CD14-positive monocyte (primary cell): ENCODE measurements at regions not wholly inside any gene's neighbourhood (a gene's known extent, or its start where the extent isn't known, plus 50 kb on each side); places are given as distances from the start of the nearest gene placed in this dataset.
"Not testable (repeated sequence)": the region's sequence is repeated elsewhere in the genome, so short reads cannot be mapped to it uniquely, and the experiment has no call there.

Source experiments
- DNase-seq, 3 donors: peaks; one replicate each; pipeline ENCODE4 v3.0.0-alpha.2; 2011 to 2022
- H2AFZ ChIP-seq: 2 replicates; pipeline ENCODE4 v1.6.0; 2012; ENCODE audit warnings: mild to moderate bottlenecking, low read depth, low read length, inconsistent platforms; ENCODE audit not compliant: insufficient read depth, poor library complexity, severe bottlenecking
- H3K27ac ChIP-seq, 2 donors: 1 replicate in 1 of 2; 2 replicates in 1 of 2; pipeline ENCODE4 v1.5.1; 2012 to 2013; ENCODE audit warnings: low read length in 2 of 2, control low read depth in 1 of 2, inconsistent platforms in 1 of 2, low read depth in 1 of 2, mild to moderate bottlenecking in 1 of 2
- H3K27me3 ChIP-seq, 2 donors: one replicate each; pipeline versions ENCODE4 v1.6.0 to v1.6.1; 2011 to 2013; ENCODE audit warnings: low read length in 2 of 2; ENCODE audit not compliant: control insufficient read depth in 2 of 2, insufficient read depth in 2 of 2
- H3K36me3 ChIP-seq, 2 donors: replicated peaks in 1 of 2; 1 replicate in 1 of 2; 2 replicates in 1 of 2; pipeline versions ENCODE4 v1.5.1 to v1.6.1; 2012 to 2013; ENCODE audit warnings: low read length in 2 of 2, control low read depth in 1 of 2, inconsistent platforms in 1 of 2, mild to moderate bottlenecking in 1 of 2; ENCODE audit not compliant: insufficient read depth in 2 of 2, control insufficient read depth in 1 of 2
- H3K4me1 ChIP-seq, 2 donors: 1 replicate in 1 of 2; 2 replicates in 1 of 2; pipeline versions ENCODE4 v1.5.1 to v1.6.1; 2012 to 2013; ENCODE audit warnings: low read length in 2 of 2, control low read depth in 1 of 2, inconsistent platforms in 1 of 2, mild to moderate bottlenecking in 1 of 2, moderate library complexity in 1 of 2; ENCODE audit not compliant: insufficient read depth in 2 of 2, control insufficient read depth in 1 of 2
- H3K4me2 ChIP-seq: replicated peaks from 2 replicates; pipeline ENCODE3; 2012; ENCODE audit warnings: low read length, moderate library complexity, mild to moderate bottlenecking; ENCODE audit not compliant: poor library complexity, severe bottlenecking; ENCODE audit errors: extremely low read depth
- H3K4me3 ChIP-seq, 3 experiments: fragments of 200-600 bp in 1 of 3; sonication (generic) in 1 of 3; replicated peaks in 1 of 3; 1 replicate in 2 of 3; 2 replicates in 1 of 3; pipeline ENCODE4 v1.5.1; 2011 to 2013; ENCODE audit warnings: low read length in 3 of 3, mild to moderate bottlenecking in 3 of 3, control low read depth in 2 of 3, low read depth in 2 of 3, inconsistent platforms in 1 of 3, moderate library complexity in 1 of 3
- H3K79me2 ChIP-seq: 2 replicates; pipeline ENCODE4 v1.6.0; 2012; ENCODE audit warnings: mild to moderate bottlenecking, control low read depth, inconsistent platforms, low read length, moderate library complexity; ENCODE audit not compliant: insufficient read depth
- H3K9ac ChIP-seq: 2 replicates; pipeline ENCODE4 v1.6.0; 2017; ENCODE audit warnings: low read length, mild to moderate bottlenecking; ENCODE audit not compliant: insufficient read depth, poor library complexity, severe bottlenecking
- H3K9me3 ChIP-seq, 2 donors: replicated peaks in 1 of 2; 1 replicate in 1 of 2; 2 replicates in 1 of 2; pipeline versions ENCODE4 v1.5.1 to v1.6.1; 2012 to 2013; ENCODE audit warnings: low read length in 2 of 2, control low read depth in 1 of 2; ENCODE audit not compliant: control insufficient read depth in 1 of 2, insufficient read depth in 1 of 2
- H4K20me1 ChIP-seq: 2 replicates; pipeline ENCODE4 v1.6.0; 2012; ENCODE audit warnings: mild to moderate bottlenecking, low read length, control low read depth, moderate library complexity; ENCODE audit not compliant: insufficient read depth
- H3K27ac Mint-ChIP-seq, 7 donors: one replicate each; pipeline ENCODE4 v1.8.0; 2020; ENCODE audit warnings: mild to moderate bottlenecking in 7 of 7, mixed read lengths in 7 of 7, moderate library complexity in 6 of 7, inconsistent platforms in 2 of 7
- H3K27me3 Mint-ChIP-seq, 3 donors: one replicate each; pipeline ENCODE4 v1.8.0; 2021 to 2022; ENCODE audit warnings: low read depth in 3 of 3, mild to moderate bottlenecking in 3 of 3, mixed read lengths in 3 of 3, moderate library complexity in 3 of 3, inconsistent platforms in 1 of 3
- H3K36me3 Mint-ChIP-seq, 2 donors: one replicate each; pipeline ENCODE4 v1.8.0; 2020; ENCODE audit warnings: mixed read lengths in 2 of 2, inconsistent platforms in 1 of 2, mild to moderate bottlenecking in 1 of 2
- H3K4me1 Mint-ChIP-seq: one replicate; pipeline ENCODE4 v1.8.0; 2020; ENCODE audit warnings: mild to moderate bottlenecking, mixed read lengths
- H3K4me3 Mint-ChIP-seq, 2 donors: one replicate each; pipeline ENCODE4 v1.8.0; 2020; ENCODE audit warnings: mild to moderate bottlenecking in 2 of 2, mixed read lengths in 2 of 2, moderate library complexity in 1 of 2
- H3K9me3 Mint-ChIP-seq, 7 donors: one replicate each; pipeline ENCODE4 v1.8.0; 2020 to 2022; ENCODE audit warnings: mixed read lengths in 7 of 7, mild to moderate bottlenecking in 6 of 7, moderate library complexity in 6 of 7, inconsistent platforms in 2 of 7
- WGBS: methylation state at CpG from one replicate; pipeline ENCODE4 v1.1.5; 2013; ENCODE audit warnings: missing lambda C conversion rate; ENCODE audit not compliant: insufficient coverage; 5-methylcytosine and 5-hydroxymethylcytosine counted together
- intact Hi-C, 2 donors: fragments of 100-400 bp; cut with micrococcal nuclease; formaldehyde crosslinking; loops; one replicate each; pipeline versions ENCODE4 v1.15.0 to v1.15.1; 2023
- TF ChIP-seq, protein P1 (sequence below): fragments of 200-600 bp; IDR thresholded peaks from one replicate; pipeline ENCODE4 v1.8.0; 2022; ENCODE audit warnings: antibody characterized with exemption, mild to moderate bottlenecking

DNA sequence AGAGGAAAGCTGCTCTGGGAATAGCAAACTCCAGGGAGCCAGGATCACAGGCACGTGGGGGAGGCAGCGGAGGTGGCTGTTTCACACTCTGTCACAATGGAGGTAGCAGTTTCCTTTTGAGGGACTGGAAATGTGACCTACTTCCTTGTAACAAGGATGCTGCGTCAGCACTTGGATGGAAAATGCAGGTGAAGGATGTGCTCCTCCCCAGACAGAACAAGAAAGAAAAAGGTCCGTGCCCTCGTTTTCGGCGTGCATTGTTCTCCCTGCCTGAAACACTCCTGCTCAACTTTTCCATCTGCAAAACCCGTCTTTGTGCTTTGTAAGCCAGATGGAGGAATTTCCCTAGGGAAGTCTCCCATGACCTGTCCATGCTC is 55.1 kb upstream of the SH3PXD2B start:
- no peaks in the 10 kb centered on the region for H3K4me1 Mint-ChIP-seq
- H3K27ac ChIP-seq: no peak overlapping the region
- intact Hi-C loops: no loop called here
- H3K27me3 ChIP-seq: no peaks in the 10 kb centered on the region
- H4K20me1 ChIP-seq: no peaks in the 10 kb centered on the region
- H3K9me3 ChIP-seq: peaks cover 0 to 12% of the 10 kb centered on the region in 2 donors
- H2AFZ ChIP-seq: no peak overlapping the region
- no peak overlapping the region for H3K4me3 ChIP-seq
- TF ChIP-seq, protein P1, sequence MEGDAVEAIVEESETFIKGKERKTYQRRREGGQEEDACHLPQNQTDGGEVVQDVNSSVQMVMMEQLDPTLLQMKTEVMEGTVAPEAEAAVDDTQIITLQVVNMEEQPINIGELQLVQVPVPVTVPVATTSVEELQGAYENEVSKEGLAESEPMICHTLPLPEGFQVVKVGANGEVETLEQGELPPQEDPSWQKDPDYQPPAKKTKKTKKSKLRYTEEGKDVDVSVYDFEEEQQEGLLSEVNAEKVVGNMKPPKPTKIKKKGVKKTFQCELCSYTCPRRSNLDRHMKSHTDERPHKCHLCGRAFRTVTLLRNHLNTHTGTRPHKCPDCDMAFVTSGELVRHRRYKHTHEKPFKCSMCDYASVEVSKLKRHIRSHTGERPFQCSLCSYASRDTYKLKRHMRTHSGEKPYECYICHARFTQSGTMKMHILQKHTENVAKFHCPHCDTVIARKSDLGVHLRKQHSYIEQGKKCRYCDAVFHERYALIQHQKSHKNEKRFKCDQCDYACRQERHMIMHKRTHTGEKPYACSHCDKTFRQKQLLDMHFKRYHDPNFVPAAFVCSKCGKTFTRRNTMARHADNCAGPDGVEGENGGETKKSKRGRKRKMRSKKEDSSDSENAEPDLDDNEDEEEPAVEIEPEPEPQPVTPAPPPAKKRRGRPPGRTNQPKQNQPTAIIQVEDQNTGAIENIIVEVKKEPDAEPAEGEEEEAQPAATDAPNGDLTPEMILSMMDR: no peak
- no peak overlapping the region for H3K4me2 ChIP-seq
- H3K79me2 ChIP-seq: no peaks in the 10 kb centered on the region
- no peak overlapping the region for H3K4me3 Mint-ChIP-seq
- 92% methylated on average over 5 of the region's 8 CpGs for WGBS
- no peaks in the 10 kb centered on the region for H3K36me3 Mint-ChIP-seq
- H3K27ac Mint-ChIP-seq: no peak overlapping the region
- H3K9ac ChIP-seq: no peak overlapping the region
- no peaks in the 10 kb centered on the region for H3K4me1 ChIP-seq
- H3K27me3 Mint-ChIP-seq: peaks cover 6 to 15% (median 10%) of the 10 kb centered on the region in 3 donors
- no peak for DNase-seq
- peaks cover 8 to 21% (median 11%) of the 10 kb centered on the region in 7 donors for H3K9me3 Mint-ChIP-seq
- H3K36me3 ChIP-seq: no peaks in the 10 kb centered on the region

GRCh38 chr5:172508471-172509404 is 54.4 kb upstream of the SH3PXD2B start:
- Mint-ChIP-seq H3K36me3 (no peaks in the 10 kb centered on the region), H3K9me3 (peaks cover 8 to 21% (median 11%) of the 10 kb centered on the region in 7 donors), H3K27me3 (peaks cover 6 to 15% (median 10%) of the 10 kb centered on the region in 3 donors), H3K4me1 (no peaks in the 10 kb centered on the region), H3K27ac (no peak overlapping the region), H3K4me3 (no peak overlapping the region)
- TF ChIP-seq, protein P1: no peak
- Histone ChIP-seq H3K4me3 (no peak overlapping the region), H3K9me3 (peaks cover 0 to 12% of the 10 kb centered on the region in 2 donors), H2AFZ (no peak overlapping the region), H3K27me3 (no peaks in the 10 kb centered on the region), H3K9ac (no peak overlapping the region), H3K27ac (no peak overlapping the region), H4K20me1 (no peaks in the 10 kb centered on the region), H3K36me3 (no peaks in the 10 kb centered on the region), H3K4me1 (no peaks in the 10 kb centered on the region), H3K4me2 (no peak overlapping the region), H3K79me2 (no peaks in the 10 kb centered on the region)
- intact Hi-C loops: no loop called here
- 88% methylated on average over 10 of the region's 12 CpGs for WGBS
- no peak for DNase-seq

GRCh38 chr5:172507485-172507884 is 53.2 kb upstream of the SH3PXD2B start:
- H4K20me1 ChIP-seq, H3K36me3 Mint-ChIP-seq, DNase-seq, H3K4me1 ChIP-seq, H3K9ac ChIP-seq, H3K27ac Mint-ChIP-seq, H2AFZ ChIP-seq, H3K4me3 Mint-ChIP-seq, intact Hi-C loops, H3K36me3 ChIP-seq, H3K4me3 ChIP-seq, H3K27me3 ChIP-seq, H3K27ac ChIP-seq, H3K4me2 ChIP-seq, H3K79me2 ChIP-seq, H3K4me1 Mint-ChIP-seq: not testable (repeated sequence)
- WGBS: 88% methylated on average over 3 of the region's 8 CpGs
- Mint-ChIP-seq H3K27me3 (peaks cover 6 to 11% (median 10%) of the 10 kb centered on the region in 3 donors), H3K9me3 (peaks cover 5 to 15% (median 11%) of the 10 kb centered on the region in 7 donors)
- peaks cover 0 to 12% of the 10 kb centered on the region in 2 donors for H3K9me3 ChIP-seq
